GM18511 (cell line): ENCODE measurements at regions not wholly inside any gene's neighbourhood (a gene's known extent, or its start where the extent isn't known, plus 50 kb on each side); places are given as distances from the start of the nearest gene placed in this dataset.
"Not testable (repeated sequence)": the region's sequence is repeated elsewhere in the genome, so short reads cannot be mapped to it uniquely, and the experiment has no call there.

Experiments
- ATAC-seq: cut with Tn5 transposase; IDR thresholded peaks from one replicate; pipeline ENCODE4 v1.9.1; 2021; ENCODE audit warnings: mild to moderate bottlenecking, moderate library complexity; ENCODE audit not compliant: unreplicated experiment

GRCh38 chr14:59132796-59133494, 55.5 kb upstream of the DAAM1 start:
- ATAC-seq = no peak

DNA sequence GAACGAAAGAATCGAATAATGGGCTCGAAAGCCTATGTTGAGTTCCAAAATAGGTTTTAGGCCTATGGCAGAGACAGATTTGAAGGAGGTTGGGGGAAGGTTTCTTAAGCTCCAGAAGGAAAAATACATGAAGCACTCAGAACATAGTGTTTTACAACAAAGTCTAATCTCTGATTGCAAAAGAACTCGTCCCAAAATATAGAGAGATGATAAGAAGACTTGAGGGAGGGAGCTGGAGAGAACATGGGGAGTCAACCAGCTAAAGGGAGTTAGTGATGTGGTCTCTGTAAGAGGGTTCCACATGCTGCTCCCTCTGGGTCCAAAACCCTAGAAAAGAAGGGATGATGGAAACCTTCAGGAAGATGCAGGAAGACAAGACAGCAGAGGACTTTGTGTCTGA, 54.8 kb upstream of the DAAM1 start:
- ATAC-seq = no peak

DNA sequence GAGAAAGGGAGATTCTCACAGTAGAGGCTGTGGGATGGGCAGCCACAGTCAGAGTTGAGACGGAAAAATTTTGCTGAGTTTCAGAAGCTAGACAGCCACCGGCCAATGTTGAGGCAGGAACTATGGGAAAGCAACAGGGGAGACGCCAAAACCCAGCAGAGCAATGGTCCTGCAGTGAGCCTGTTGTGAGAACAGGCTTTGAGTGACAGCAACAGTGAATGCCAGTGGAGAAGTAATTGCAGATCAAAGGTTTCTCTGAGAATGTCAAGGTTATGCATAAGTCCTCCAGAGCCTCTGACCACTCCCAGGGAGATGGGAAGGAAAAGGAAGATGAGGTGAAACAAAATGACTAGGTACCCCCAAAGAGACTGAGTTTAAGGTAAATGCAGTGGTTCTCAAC, 54.2 kb upstream of the DAAM1 start:
- ATAC-seq = no peak

DNA sequence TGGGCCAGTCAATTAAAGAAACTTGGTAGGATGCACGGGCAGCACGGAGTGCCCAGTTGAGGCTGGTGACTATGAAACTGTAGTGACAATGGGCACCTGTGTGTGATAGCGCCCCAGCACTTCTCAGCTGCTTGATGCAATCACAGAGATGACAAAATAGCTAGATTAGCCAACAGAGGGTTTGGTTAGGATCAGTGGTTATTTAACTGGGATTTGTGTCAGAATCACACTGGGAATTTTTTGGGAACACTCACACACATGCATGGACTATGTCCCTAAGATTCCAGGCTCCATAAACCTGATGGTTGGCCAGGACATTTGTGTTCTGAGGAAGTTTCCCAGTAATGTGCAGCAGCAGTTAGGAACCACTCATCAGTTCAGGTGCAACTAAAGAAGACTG, 51.2 kb upstream of the DAAM1 start:
- no peak for ATAC-seq

DNA sequence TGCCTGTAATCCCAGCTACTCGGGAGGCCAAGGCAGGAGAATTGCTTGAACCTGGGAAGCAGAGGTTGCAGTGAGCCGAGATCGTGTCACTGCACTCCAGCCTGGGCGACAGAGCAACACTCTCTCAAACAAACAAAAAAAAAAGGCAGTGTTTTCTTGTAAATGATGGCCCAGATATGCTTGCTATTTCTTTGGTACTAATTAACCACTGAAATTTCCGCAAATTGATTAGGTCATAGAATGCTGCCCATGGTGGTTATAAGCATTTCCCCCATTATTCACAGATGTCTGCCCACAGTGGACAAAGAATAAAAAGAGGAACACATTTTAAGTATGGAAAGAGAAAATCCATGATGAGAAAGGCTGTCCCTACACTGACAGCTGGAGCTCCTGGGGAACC, 49.9 kb upstream of the DAAM1 start:
- not testable (repeated sequence) for ATAC-seq
